GM12865 (cell line): ENCODE measurements at regions not wholly inside any gene's neighbourhood (a gene's known extent, or its start where the extent isn't known, plus 50 kb on each side); places are given as distances from the start of the nearest gene placed in this dataset.
"Not testable (repeated sequence)": the region's sequence is repeated elsewhere in the genome, so short reads cannot be mapped to it uniquely, and the experiment has no call there.

Experiments used
- DNase-seq: peaks from one replicate; pipeline ENCODE4 v3.0.0; 2010; ENCODE audit warnings: low read depth
- H3K4me3 ChIP-seq: 2 replicates; pipeline ENCODE4 v1.5.1; 2011; ENCODE audit warnings: mild to moderate bottlenecking, low read depth, low read length, control low read depth
- TF ChIP-seq, protein P1 (sequence below): IDR thresholded peaks from 2 replicates; pipeline ENCODE4 v1.5.1; 2011; ENCODE audit warnings: low read length, control low read depth, low read depth, inconsistent platforms; ENCODE audit not compliant: insufficient read depth; ENCODE audit errors: missing control alignments

DNA sequence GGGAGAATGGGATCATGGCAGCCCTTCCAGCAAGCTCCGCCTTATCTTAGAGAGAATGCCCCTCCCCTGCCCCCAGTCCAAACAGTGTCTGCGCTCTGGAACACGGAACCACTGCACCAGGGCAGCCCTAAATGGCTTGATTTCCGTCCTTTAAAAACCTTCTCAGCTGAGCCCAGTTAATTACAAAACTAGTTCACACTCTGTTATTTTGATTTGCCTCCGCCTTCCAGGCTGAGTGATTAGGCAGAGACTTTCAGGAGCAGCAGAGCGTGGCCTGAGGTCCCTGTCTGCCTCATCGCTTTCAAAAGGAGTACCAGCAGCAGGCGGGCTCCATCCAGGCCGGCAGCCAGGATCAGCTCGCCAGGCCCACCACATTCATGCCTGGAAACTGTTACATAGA, 313.0 kb downstream of the BRD1 start:
- TF ChIP-seq, protein P1, sequence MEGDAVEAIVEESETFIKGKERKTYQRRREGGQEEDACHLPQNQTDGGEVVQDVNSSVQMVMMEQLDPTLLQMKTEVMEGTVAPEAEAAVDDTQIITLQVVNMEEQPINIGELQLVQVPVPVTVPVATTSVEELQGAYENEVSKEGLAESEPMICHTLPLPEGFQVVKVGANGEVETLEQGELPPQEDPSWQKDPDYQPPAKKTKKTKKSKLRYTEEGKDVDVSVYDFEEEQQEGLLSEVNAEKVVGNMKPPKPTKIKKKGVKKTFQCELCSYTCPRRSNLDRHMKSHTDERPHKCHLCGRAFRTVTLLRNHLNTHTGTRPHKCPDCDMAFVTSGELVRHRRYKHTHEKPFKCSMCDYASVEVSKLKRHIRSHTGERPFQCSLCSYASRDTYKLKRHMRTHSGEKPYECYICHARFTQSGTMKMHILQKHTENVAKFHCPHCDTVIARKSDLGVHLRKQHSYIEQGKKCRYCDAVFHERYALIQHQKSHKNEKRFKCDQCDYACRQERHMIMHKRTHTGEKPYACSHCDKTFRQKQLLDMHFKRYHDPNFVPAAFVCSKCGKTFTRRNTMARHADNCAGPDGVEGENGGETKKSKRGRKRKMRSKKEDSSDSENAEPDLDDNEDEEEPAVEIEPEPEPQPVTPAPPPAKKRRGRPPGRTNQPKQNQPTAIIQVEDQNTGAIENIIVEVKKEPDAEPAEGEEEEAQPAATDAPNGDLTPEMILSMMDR = no peak
- H3K4me3 ChIP-seq = no peak overlapping the region
- DNase-seq = no peak

DNA sequence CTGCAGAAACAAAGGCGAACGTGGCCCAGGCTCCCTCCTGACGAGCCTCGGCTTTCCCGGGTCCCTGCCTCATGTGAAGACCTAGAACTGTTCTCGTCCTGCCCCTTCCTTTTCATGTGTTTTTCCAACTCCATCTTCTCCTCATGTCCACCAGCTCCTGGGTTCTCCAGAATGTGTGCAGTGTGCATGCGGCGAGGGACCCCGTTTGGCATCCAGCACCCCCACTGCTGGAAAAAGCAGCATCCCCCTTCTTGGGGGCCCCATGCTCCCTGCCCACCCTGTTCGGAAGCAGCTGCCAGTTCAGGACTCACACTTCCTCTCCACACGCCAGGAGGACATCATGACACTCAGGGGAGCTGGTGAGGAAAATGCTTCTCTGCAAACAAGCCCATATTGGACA, 313.5 kb downstream of the BRD1 start:
- TF ChIP-seq, protein P1 = no peak
- H3K4me3 ChIP-seq = no peak overlapping the region
- DNase-seq = no peak

DNA sequence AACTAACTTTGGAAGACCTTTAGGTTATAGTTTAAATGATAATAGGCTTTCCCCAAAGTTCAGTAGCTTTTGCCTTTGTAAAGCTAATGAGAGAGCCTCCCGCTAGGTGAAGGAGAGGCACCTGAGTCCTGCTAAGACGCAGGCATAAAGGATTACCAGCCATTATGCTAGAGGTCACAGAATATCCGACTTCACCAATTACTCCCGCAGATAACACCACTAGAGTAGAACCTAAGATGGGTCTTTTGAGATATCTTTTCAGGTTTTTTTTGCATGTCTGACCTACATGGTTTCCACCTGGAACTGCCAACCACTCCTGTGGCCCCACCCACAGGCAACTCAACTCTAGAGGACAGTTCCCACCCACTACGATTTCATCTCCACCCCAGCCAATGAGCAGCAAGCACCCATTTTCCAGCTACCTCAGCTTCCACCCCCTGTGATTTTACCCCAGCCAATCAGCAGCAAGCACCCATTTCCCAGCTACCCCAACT, 314.3 kb downstream of the BRD1 start:
- DNase-seq = no peak
- TF ChIP-seq, protein P1 = no peak
- H3K4me3 ChIP-seq = no peak overlapping the region

DNA sequence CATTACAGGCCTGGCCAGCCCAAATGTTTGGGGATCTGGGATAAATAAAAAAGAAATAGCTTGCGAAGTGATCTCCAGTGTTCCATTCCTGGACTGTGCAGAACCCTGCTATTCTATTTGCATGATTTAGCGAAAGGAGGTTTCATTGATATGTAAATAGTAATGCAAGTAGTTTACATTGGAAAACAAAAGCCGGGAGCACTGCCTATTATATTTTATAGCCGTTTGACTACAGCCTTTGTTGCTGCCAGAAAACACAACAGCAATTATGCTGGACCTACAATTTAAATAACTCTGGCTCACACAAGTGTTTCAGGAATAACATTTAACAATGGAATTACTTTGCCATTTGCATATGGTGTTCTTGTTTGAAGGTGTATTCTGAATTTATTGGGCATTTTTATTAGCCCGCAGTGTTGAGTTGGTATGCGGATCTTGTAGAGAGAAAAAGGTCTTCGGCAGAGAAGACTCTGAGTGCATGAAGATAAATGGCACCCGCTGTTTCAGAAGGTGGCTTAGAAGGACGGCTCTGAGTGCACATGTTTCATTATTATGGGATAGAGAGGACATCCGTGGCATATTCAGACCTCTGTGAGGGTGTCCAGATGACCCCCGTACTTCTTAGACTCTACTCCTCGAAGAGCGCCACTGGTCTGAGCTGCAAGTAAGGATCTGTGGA, 315.0 kb downstream of the BRD1 start:
- no peak for DNase-seq
- H3K4me3 ChIP-seq = no peak overlapping the region
- TF ChIP-seq, protein P1 = no peak

DNA sequence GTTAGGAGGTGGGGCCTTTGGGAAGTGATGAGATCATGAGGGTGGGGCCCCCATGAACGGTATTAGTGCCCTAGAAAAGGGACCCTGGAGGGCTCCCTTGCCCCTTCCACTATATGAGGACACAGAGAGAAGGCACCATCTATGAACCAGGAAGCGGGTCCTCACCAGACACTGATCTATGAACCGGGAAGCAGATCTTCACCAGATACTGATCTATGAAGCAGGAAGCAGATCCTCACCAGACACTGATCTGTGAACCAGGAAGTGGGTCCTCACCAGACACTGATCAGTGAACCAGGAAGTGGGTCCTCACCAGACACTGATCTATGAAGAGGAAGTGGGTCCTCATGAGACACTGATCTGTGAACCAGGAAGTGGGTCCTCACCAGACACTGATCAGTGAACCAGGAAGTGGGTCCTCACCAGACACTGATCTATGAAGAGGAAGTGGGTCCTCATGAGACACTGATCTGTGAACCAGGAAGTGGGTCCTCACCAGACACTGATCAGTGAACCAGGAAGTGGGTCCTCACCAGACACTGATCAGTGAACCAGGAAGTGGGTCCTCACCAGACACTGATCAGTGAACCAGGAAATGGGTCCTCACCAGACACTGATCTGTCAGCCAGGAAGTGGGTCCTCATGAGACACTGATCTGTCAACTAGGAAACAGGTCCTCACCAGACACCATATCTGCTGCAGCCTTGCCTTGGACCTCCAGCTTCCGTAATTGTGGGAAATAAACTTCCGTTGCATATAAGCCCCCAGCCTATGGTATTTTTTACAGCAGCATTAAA, 316.1 kb downstream of the BRD1 start:
- not testable (repeated sequence) for H3K4me3 ChIP-seq, DNase-seq

DNA sequence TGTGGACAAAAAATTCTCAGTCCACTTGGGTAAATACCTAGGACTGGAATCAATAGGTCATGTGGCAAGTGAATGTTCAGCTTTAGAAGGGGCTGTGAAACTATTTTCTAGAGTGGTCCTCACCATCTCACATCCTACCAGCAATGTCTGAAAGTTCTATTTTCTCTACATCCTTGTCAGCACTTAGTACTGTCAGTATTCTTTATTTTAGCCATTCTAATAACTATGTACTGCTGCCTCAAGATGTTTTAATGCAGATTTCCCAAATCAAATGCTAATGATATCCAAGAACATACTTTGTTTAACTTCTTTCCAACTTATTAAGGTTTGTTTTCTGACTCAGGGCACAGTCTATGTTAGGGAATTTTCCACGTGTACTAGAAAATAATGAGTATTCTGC, 317.0 kb downstream of the BRD1 start:
- TF ChIP-seq, protein P1 = no peak
- DNase-seq = no peak
- H3K4me3 ChIP-seq = no peak overlapping the region

DNA sequence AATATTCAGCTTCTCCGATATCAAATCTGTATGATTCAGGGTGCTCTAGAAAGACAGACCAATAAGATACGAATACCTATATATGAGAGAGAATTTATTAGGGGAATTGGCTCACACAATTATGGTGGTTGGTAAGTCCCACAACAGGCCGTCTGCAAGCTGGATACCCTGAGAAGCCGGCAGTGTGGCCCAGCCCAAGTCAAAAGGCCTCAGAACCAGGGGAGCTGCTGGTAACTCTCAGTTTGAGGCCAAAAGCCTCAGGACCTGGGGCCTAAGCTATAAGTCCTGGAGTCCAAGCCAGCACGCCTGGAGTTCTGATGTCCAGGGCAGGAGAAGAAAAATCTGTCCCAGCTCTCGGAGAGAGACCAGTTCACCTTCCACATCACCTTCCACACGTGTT, 318.7 kb downstream of the BRD1 start:
- TF ChIP-seq, protein P1 = no peak
- no peak overlapping the region for H3K4me3 ChIP-seq

More for the DNA sequence above, 318.7 kb downstream of the BRD1 start:
- DNase-seq = no peak
